B cell (primary cell): ENCODE measurements at regions not wholly inside any gene's neighbourhood (a gene's known extent, or its start where the extent isn't known, plus 50 kb on each side); places are given as distances from the start of the nearest gene placed in this dataset.

Experiments used
- ATAC-seq: fragments of 200-7000 bp; cut with Tn5 transposase; one replicate; pipeline ENCODE4 v1.10.0; 2021; ENCODE audit warnings: low read depth, mild to moderate bottlenecking, moderate number of reproducible peaks, moderate library complexity
- CTCF ChIA-PET: fragments of 350-600 bp; sonication (Branson Sonifier 250); formaldehyde crosslinking; loops from one replicate; lab custom pipeline; 2021; ENCODE audit warnings: antibody characterized with exemption, inconsistent platforms; lab: Charles Lee
- POLR2A ChIA-PET: fragments of 350-600 bp; sonication (Branson Sonifier 250); formaldehyde crosslinking; loops from one replicate; lab custom pipeline; 2021; ENCODE audit warnings: antibody characterized with exemption; lab: Charles Lee
- DNase-seq: peaks from one replicate; pipeline ENCODE4 v3.0.0; 2013
- H2AFZ ChIP-seq: 2 replicates; pipeline ENCODE4 v1.6.1; 2012; ENCODE audit warnings: mild to moderate bottlenecking, low read depth, low read length; ENCODE audit not compliant: insufficient read depth, poor library complexity, severe bottlenecking
- H3K27ac ChIP-seq, 2 donors: 1 replicate in 1 of 2; 2 replicates in 1 of 2; pipeline ENCODE4 v1.5.1; 2012 to 2013; ENCODE audit warnings: low read length in 2 of 2, mild to moderate bottlenecking in 2 of 2, moderate library complexity in 1 of 2
- H3K27me3 ChIP-seq, 4 experiments: fragments of 200-600 bp in 1 of 4; sonication (generic) in 1 of 4; replicated peaks in 1 of 4; 1 replicate in 2 of 4; 2 replicates in 2 of 4; pipeline versions ENCODE4 v1.6.1 to v1.7.0; 2013 to 2016; ENCODE audit warnings: low read length in 3 of 4, mild to moderate bottlenecking in 2 of 4, mixed read lengths in 1 of 4, moderate library complexity in 1 of 4; ENCODE audit not compliant: insufficient read depth in 4 of 4, control insufficient read depth in 3 of 4; ENCODE audit errors: control extremely low read depth in 1 of 4
- H3K36me3 ChIP-seq, 2 experiments: replicated peaks in 1 of 2; 1 replicate in 1 of 2; 2 replicates in 1 of 2; pipeline versions ENCODE4 v1.6.1 to v1.7.1; 2013; ENCODE audit warnings: low read length in 1 of 2; ENCODE audit not compliant: insufficient read depth in 2 of 2, control insufficient read depth in 1 of 2; ENCODE audit errors: control extremely low read depth in 1 of 2, extremely low read depth in 1 of 2
- H3K4me1 ChIP-seq, 2 donors: fragments of 200-600 bp in 1 of 2; sonication (generic) in 1 of 2; 1 replicate in 1 of 2; 2 replicates in 1 of 2; pipeline versions ENCODE4 v1.5.1 to v1.6.1; 2013 to 2017; ENCODE audit warnings: low read length in 2 of 2; ENCODE audit not compliant: control insufficient read depth in 2 of 2, insufficient read depth in 2 of 2
- H3K4me2 ChIP-seq: replicated peaks from 2 replicates; pipeline ENCODE3; 2012; ENCODE audit warnings: mild to moderate bottlenecking, low read depth, low read length; ENCODE audit not compliant: poor library complexity, severe bottlenecking
- H3K4me3 ChIP-seq, 5 experiments: fragments of 200-600 bp in 1 of 5; sonication (generic) in 1 of 5; 1 replicate in 3 of 5; 2 replicates in 2 of 5; pipeline versions ENCODE4 v1.5.1 to v1.7.0; 2011 to 2016; ENCODE audit warnings: low read length in 4 of 5, mild to moderate bottlenecking in 4 of 5, low read depth in 2 of 5, control low read depth in 1 of 5, moderate library complexity in 1 of 5; ENCODE audit not compliant: insufficient read depth in 1 of 5; ENCODE audit errors: control extremely low read depth in 1 of 5, extremely low read depth in 1 of 5
- H3K79me2 ChIP-seq: fragments of 200-600 bp; sonication (generic); one replicate; pipeline ENCODE4 v1.6.0; 2016; ENCODE audit warnings: low read length; ENCODE audit not compliant: control insufficient read depth, insufficient read depth
- H3K9ac ChIP-seq: fragments of 200-600 bp; sonication (generic); 2 replicates; pipeline ENCODE4 v1.6.1; 2017; ENCODE audit warnings: mild to moderate bottlenecking, low read length, moderate library complexity
- H3K9me3 ChIP-seq, 3 donors: one replicate each; pipeline versions ENCODE4 v1.6.1 to v1.7.1; 2013; ENCODE audit warnings: low read length in 2 of 3; ENCODE audit not compliant: control insufficient read depth in 2 of 3, insufficient read depth in 1 of 3; ENCODE audit errors: control extremely low read depth in 1 of 3
- H4K20me1 ChIP-seq: 2 replicates; pipeline ENCODE4 v1.6.0; 2012; ENCODE audit warnings: mild to moderate bottlenecking, low read length; ENCODE audit not compliant: insufficient read depth, control insufficient read depth, poor library complexity, severe bottlenecking
- H3K27ac Mint-ChIP-seq: one replicate; pipeline ENCODE4 v1.8.0; 2021; ENCODE audit warnings: mixed read lengths
- H3K27me3 Mint-ChIP-seq: one replicate; pipeline ENCODE4 v1.8.0; 2021; ENCODE audit warnings: mixed read lengths
- H3K4me1 Mint-ChIP-seq: one replicate; pipeline ENCODE4 v1.8.0; 2021; ENCODE audit warnings: mixed read lengths
- H3K4me3 Mint-ChIP-seq: one replicate; pipeline ENCODE4 v1.8.0; 2021; ENCODE audit warnings: mixed read lengths
- H3K9me3 Mint-ChIP-seq: one replicate; pipeline ENCODE4 v1.8.0; 2022; ENCODE audit warnings: mixed read lengths; ENCODE audit not compliant: insufficient read depth
- CTCF ChIP-seq: fragments of 200-600 bp; IDR thresholded peaks from one replicate; pipeline ENCODE4 v1.8.0; 2022; ENCODE audit warnings: antibody characterized with exemption, mild to moderate bottlenecking
- EZH2 ChIP-seq: IDR thresholded peaks from 2 replicates; pipeline ENCODE4 v1.6.1; 2012; ENCODE audit warnings: borderline replicate concordance, low read depth, mild to moderate bottlenecking, moderate library complexity, low read length; ENCODE audit not compliant: insufficient read depth, poor library complexity, severe bottlenecking
- WGBS: methylation state at CpG from one replicate; pipeline ENCODE4 v1.1.5; 2013; ENCODE audit warnings: missing lambda C conversion rate; ENCODE audit not compliant: insufficient coverage; 5-methylcytosine and 5-hydroxymethylcytosine counted together
- intact Hi-C: fragments of 100-400 bp; cut with micrococcal nuclease; formaldehyde crosslinking; loops from one replicate; pipeline ENCODE4 v1.10.0; 2022

- no peaks in the 10 kb centered on the region for H3K9me3 ChIP-seq
- H3K4me1 ChIP-seq: no peaks in the 10 kb centered on the region
- H3K27me3 Mint-ChIP-seq: peaks cover 30% of the 10 kb centered on the region
- POLR2A ChIA-PET: no interaction called here
- intact Hi-C loops: no loop called here
- H3K4me3 Mint-ChIP-seq: no peak overlapping the region
- CTCF ChIA-PET: interaction anchor here (3.8 to 12.4 kb wide), 2 partner anchors 8 to 209 kb away, joined by 24 to 352 read pairs; no protein-coding TSS in a partner anchor
- H4K20me1 ChIP-seq: no peaks in the 10 kb centered on the region
- no peaks in the 10 kb centered on the region for H3K36me3 ChIP-seq
- WGBS: 99% methylated on average over 11 of the region's 14 CpGs
- no peak overlapping the region for H3K27ac ChIP-seq
- no peaks in the 10 kb centered on the region for H3K9me3 Mint-ChIP-seq
- H3K27me3 ChIP-seq: peaks cover 0 to 12% (median 0%) of the 10 kb centered on the region in 4 experiments
- no peak overlapping the region for H3K4me3 ChIP-seq
- TF ChIP-seq CTCF: no peak
- no peak for TF ChIP-seq EZH2
- H3K27ac Mint-ChIP-seq: no peak overlapping the region
- no peak overlapping the region for H3K9ac ChIP-seq
- no peaks in the 10 kb centered on the region for H3K4me1 Mint-ChIP-seq
- ATAC-seq (no peak), DNase-seq (no peak)
- H3K4me2 ChIP-seq: no peak overlapping the region
- no peak overlapping the region for H2AFZ ChIP-seq
- no peaks in the 10 kb centered on the region for H3K79me2 ChIP-seq
Observed at GRCh38 chr2:41877114-41877678, 170.6 kb upstream of the PKDCC start.

GRCh38 chr2:41878056-41878455 is 169.8 kb upstream of the PKDCC start:
- H3K9me3 ChIP-seq: no peaks in the 10 kb centered on the region
- ChIA-PET CTCF (interaction anchor here (0.8 to 3.8 kb wide), 2 partner anchors 9 to 25 kb away, joined by 3 to 24 read pairs; no protein-coding TSS in a partner anchor), POLR2A (no interaction called here)
- H3K27me3 ChIP-seq: peaks cover 0 to 13% (median 0%) of the 10 kb centered on the region in 4 experiments
- H3K27ac Mint-ChIP-seq: no peak overlapping the region
- no peaks in the 10 kb centered on the region for H3K79me2 ChIP-seq
- ATAC-seq (no peak), DNase-seq (no peak)
- H3K4me1 Mint-ChIP-seq: no peaks in the 10 kb centered on the region
- no peaks in the 10 kb centered on the region for H3K9me3 Mint-ChIP-seq
- H3K27me3 Mint-ChIP-seq: peaks cover 25% of the 10 kb centered on the region
- intact Hi-C loops: no loop called here
- TF ChIP-seq CTCF (no peak), EZH2 (no peak)
- no peaks in the 10 kb centered on the region for H3K36me3 ChIP-seq
- 91% methylated on average over 6 of the region's 10 CpGs for WGBS
- H3K9ac ChIP-seq: no peak overlapping the region
- H4K20me1 ChIP-seq: no peaks in the 10 kb centered on the region
- no peaks in the 10 kb centered on the region for H3K4me1 ChIP-seq
- H3K4me3 Mint-ChIP-seq: no peak overlapping the region
- no peak overlapping the region for H3K27ac ChIP-seq
- H2AFZ ChIP-seq: no peak overlapping the region
- H3K4me2 ChIP-seq: no peak overlapping the region
- H3K4me3 ChIP-seq: no peak overlapping the region
